OCI-LY3 (cell line): ENCODE measurements at regions not wholly inside any gene's neighbourhood (a gene's known extent, or its start where the extent isn't known, plus 50 kb on each side); places are given as distances from the start of the nearest gene placed in this dataset.

Source experiments
- CTCF ChIP-seq: fragments of 200-600, 300-600 bp; sonication (generic); IDR thresholded peaks from 2 replicates; pipeline ENCODE4 v1.5.1; 2014; ENCODE audit warnings: antibody characterized with exemption, low read length, low read depth
- EZH2phosphoT487 ChIP-seq: fragments of 200-600 bp; shearing (Covaris generic); IDR thresholded peaks from 2 replicates; pipeline ENCODE4 v1.6.1; 2018; ENCODE audit warnings: antibody characterized with exemption, mixed run types, low read depth

GRCh38 chr3:15872807-15873206, 75.0 kb upstream of the ANKRD28 start:
- TF ChIP-seq CTCF, result no peak
- TF ChIP-seq EZH2phosphoT487, result no peak
